Ecto neural progenitor cell (in vitro differentiated cells): ENCODE measurements at regions not wholly inside any gene's neighbourhood (a gene's known extent, or its start where the extent isn't known, plus 50 kb on each side); places are given as distances from the start of the nearest gene placed in this dataset.

Source experiments
- DNase-seq: peaks from one replicate; pipeline ENCODE4 v3.0.0-alpha.2; 2018; ENCODE audit warnings: low spot score

- DNase-seq, result no peak
Observed at GRCh38 chr13:40077396-40078027, 422.1 kb downstream of the COG6 start.

DNA sequence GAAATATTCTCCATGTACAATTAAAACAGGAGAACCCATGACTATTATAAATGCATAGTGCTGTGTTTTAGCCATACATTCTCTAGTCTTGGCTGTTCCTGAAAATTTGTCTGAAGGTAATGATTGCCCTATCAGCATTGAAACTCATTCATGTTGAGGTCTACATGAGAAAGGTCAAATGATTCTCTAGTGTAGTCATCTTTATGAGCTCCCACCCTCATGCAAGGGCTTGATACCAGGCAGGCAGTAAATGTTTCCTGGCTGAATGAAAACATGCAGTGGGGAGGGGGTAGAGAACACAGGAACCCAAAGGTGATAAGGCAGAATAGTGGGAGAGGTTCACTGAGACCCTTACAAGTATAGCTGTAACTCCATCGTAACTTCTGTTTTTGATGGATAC, 424.3 kb downstream of the COG6 start:
- no peak for DNase-seq

GRCh38 chr13:40080676-40081075, 425.2 kb downstream of the COG6 start:
- DNase-seq, result no peak

DNA sequence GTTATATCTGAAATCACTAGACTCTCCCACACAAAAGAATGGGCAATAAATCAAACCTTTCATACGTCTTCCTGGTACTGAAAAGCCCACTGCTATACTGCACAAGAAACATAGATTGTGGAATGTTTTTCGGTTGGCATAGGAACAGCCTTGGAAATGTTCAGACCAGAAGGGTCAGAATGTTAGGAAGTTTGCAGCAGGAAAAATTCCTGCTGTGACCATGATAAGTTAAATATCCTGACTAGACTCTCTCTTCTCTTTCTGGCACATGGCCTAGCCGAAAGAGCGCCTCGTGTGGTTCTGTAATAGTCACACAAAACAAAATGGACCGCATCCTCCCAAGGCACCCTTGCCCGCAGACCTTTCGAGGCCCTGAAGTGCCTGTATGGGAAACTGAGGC, 427.2 kb downstream of the COG6 start:
- DNase-seq, result no peak

- no peak for DNase-seq
Observed at GRCh38 chr13:40083841-40084240, 428.4 kb downstream of the COG6 start.

DNA sequence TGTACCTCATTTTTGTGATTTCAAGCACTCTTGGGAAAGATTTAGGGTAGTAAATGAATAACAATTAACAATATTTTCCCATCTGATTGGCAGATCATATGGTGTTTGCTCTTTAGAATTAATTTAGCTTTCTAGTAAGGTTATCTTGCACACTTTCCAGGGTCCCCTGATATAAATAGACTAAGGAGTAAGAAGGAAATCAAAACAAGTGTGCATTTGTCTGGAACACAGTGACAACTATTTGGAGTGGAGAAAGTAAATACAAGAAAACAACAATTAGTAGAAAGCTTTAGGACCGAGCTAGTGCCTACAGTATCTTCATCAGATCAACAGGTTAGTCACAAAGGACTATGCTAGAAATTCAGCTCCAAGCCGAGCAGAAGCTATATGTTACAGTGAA, 429.5 kb downstream of the COG6 start:
- no peak for DNase-seq

DNA sequence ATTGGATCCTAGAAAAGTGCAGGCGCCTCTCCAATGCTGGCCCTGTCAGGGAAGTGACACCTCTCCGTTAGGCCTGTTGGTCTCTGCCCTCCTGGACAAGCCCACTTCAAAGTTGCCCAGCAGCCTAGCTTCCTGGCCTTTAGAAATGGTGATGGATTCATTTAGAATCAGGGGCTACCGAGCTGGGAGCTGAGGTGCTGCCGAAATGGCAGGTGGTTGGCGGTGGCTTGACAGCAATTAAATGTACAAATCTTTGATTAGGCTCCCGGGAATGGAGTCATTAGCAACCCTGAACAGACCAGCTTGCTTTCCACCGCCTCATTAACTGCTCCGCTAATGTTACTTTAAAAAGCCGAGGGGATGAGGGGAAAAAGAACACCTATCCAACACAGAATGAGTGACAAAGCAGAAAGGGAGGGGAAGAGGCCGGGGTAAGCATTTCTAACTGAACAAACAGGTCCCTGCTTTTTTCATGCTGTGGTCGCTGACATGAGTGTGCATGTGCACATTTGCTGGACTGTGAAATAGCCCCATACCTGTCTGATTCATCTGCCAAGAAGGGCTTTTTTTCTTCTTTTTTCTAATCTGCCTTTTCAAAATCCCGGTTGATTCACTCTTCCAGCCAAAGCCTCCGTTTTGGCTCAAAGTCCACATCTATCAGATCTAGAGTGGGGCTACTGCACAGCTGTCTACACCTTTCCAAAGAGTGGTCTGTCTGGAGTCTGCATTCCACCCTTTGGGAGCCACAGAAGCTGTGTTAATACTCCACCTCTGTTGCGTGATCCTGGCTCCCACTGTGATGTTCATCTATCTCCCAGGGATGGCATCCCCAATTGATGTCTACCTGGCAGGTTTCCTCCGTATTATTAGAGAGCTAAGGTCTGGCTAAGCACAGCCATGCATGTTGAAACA, 431.9 kb downstream of the COG6 start:
- DNase-seq, result no peak

GRCh38 chr13:40094056-40094455, 438.6 kb downstream of the COG6 start:
- DNase-seq, result no peak

DNA sequence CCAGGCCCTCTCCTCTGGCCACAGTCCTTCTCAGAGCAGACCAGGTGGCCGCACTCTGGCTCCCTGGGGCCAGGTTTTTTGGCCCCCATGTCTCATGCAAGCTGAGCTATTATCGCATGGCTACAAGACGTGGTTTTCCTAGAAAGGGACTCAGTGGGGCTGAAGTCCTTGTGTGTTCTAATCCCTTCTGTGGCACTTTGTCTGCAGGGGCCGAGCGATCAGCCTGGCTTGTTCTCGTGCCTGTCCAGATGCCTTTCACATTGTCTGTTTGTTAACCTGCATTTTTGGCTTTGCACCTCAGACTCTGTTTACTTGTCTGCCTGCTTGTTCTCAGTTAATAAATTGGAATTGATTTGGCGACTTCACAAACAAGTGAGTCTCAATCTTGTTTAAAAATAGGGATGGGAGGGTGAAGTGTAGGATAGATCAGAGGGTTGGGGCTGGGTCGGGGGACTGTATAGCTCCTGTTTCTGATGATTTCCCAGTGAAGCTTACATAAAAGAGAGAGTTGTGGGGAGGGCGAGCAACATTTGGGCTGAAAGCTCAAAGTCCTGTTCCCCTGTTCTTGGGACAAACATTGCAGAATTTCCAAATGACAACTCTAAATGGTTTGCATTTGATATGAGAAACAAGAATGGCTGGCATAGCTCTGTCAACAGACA, 440.4 kb downstream of the COG6 start:
- no peak for DNase-seq

GRCh38 chr13:40096357-40096901, 441.0 kb downstream of the COG6 start:
- no peak for DNase-seq

DNA sequence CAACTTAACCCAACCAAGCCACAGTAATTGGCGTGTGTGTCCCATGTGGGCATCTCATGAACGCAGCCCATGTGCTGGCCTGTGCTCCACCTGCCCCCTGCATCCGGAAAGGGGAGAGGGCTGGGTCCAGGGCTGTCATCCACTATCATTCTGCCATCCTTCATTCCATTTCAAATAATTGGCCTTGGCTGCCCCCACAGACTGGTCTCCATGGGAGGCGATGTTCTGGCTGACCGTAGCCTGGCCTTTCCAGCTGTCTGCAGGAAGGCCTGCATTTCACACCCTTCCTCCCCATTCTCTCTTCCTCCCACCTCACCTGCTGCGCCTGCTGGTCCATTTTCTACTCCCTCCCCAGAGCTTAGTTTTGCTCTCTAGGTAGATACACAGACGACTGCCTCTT, 442.8 kb downstream of the COG6 start:
- no peak for DNase-seq

DNA sequence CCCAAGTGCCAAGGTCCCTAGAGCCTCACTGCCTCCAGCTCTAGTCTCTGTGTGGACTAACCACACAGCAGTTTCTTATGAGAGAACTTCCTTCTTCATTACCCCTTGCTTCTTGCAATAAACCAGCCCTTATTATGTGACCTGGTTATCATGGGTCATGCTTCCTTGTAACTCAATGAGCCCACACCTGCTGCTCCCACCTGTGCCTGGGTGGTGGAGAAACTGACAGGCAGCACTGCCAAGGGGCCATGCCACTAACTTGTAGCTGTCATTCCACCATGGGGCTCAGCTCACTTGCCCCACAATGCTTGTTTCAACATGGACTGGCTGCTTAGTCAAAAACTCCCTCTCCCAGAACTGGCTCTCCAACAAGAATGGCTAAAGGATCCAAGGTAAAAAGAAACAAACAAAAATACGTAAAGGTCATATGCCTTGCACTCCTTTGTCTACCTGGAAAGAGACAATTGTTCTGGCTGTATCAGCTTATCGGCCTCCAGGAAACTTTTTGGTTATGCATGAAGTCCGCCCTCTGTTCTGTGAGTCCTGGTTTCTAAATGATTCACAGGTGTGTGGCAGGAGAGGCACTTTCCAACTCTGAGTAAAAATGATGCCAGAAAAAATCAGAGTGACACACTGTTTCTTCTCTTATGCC, 446.4 kb downstream of the COG6 start:
- DNase-seq, result no peak

DNA sequence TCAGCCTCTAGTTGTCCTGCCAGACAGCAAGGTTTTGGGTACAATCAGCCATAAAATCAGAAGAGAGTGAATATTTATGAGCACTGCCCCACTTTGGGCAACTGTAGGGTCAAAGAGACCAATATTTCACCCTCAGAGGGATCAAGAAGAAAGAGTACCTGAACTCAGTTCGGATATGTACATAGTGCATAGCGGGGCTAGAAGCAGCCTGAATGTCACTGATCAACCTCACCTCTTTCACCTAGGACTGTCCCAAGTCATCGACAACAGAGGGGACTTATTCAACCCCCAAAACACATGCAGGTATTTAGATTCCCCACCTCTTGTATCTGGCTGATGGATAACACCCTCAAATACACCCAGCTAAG, 446.9 kb downstream of the COG6 start:
- no peak for DNase-seq

DNA sequence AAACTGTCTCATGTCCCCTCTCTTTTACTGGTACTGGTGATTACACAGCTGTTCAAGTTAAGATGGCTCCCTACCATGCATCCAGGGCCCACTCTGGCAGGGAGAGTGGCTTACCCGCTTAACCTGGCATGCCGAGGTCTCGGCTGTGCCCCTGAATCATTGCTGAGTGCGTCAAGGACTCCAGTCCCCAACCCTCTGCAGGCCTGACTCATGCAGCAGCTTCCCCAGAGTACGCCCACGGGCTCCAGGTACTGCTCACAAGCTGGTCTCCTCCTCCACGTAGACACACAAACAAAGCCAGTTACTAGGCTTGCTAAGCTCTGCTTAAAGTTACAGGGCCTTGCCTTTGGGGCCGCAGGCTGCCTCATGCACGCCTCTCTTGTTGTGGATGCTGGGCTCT, 447.4 kb downstream of the COG6 start:
- no peak for DNase-seq

DNA sequence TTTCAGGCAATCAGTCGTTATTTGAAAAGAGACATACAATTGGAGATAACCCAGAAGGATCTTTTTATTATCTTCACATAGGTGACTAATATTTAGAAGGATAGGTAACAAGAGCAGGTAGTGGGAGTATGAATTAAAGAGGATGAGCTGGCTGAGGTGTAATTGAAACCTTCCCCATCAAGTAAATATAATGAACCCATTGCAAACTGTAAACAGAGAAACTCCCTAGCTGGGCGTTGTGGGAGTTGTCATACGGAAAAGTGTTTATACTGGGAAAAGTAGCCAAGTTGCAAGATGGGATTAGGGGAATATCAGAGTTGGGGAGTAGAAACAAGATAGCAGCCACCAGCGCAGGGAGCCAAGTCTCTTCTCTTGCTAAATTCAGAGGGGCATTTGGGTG, 448.4 kb downstream of the COG6 start:
- no peak for DNase-seq

GRCh38 chr13:40105231-40105630, 449.8 kb downstream of the COG6 start:
- DNase-seq, result no peak

GRCh38 chr13:40109351-40109844, 453.9 kb downstream of the COG6 start:
- DNase-seq, result no peak

DNA sequence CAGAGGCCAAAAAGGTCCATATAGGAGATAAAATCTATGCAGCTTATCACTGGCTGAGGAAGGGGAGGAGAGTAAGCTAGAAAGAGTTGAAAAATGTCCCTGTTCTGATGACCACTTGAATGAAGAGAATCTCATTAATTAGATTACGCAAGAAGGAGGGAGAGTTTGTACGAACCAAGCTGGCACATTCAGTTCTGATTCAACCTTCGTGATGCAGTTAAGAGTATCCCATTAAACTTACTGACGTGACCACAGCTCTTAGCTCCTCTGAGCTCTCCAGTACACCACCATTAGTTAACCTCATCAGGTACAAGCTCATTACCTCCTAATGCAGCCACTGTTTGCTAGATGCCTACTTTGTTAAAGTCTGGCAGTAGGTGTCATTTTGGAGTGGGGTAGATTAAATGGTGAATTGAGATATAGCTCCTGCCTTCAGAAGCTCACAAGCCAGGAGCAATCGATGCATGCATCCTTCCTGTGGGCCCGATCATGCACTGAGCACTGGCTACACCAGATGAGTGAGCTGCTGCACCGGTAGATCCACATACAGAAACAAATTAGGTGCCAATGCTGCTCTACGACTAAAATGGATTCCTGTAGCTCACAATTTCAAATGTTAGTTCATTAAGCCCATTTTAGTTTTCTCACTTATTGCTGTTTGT, 458.3 kb downstream of the COG6 start:
- no peak for DNase-seq

DNA sequence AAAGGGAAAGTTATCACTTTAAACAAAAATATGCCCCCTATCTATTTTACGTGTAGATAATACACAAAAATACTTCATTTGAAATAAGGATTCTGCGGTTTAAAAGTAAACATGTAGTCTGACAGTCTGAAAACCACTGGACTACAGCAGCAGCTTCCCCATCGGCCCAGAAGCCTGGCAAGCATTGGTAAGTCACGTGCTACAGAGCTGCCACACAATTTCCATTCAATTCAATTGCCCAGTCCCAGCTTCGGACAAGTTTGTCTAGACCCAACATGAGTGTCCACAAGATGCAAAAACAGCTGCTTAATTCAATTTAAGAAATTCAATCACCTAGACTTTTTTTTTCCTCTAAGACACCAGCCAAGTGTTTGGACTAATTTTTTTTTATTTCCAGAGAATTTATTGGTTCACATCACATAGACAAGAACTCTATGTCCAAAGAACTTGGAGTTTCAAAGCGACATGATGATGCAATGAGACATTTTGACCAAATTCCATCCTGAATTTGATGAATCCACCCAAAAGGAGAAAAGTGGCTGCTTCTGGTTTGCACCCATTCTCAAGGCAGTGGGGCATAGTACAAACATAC, 458.9 kb downstream of the COG6 start:
- no peak for DNase-seq

- DNase-seq, result no peak
Observed at GRCh38 chr13:40115426-40115825, 460.0 kb downstream of the COG6 start.

DNA sequence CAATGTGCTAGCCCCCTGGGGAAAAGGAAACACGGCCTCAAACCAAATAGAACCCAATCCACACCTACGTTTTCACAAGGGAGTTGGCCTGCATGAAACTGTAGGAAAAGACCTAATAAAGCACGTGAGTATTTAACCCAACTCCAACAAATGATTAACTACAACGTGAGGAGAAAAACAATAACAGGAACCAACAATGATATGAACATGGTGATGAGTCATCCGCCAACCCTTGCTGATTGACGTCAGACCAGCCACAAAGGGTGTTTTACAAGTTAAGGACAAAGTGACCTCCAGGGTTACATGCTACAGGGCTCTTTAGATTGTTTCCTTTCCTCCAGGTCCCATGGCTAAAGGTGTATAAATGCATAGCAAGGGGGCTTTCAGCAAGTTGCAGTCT, 460.5 kb downstream of the COG6 start:
- no peak for DNase-seq
